Activated CD4-positive, alpha-beta T cell treated with anti-CD3 and anti-CD28 coated beads, Interleukin-2, amount 10 ng/mL, durations not matched to agents 7 days and 5 days (primary cell): ENCODE measurements at regions not wholly inside any gene's neighbourhood (a gene's known extent, or its start where the extent isn't known, plus 50 kb on each side); places are given as distances from the start of the nearest gene placed in this dataset.

Source experiments
- CTCF ChIA-PET: fragments of 350-600 bp; sonication (Branson Sonifier 250); formaldehyde crosslinking; loops from one replicate; lab custom pipeline; 2021; ENCODE audit warnings: antibody characterized with exemption; lab: Charles Lee
- POLR2A ChIA-PET: fragments of 350-600 bp; sonication (Branson Sonifier 250); formaldehyde crosslinking; loops from one replicate; lab custom pipeline; 2021; ENCODE audit warnings: antibody characterized with exemption; lab: Charles Lee
- DNase-seq: peaks from one replicate; pipeline ENCODE4 v3.0.0-alpha.2; 2020
- H3K27ac Mint-ChIP-seq: one replicate; pipeline ENCODE4 v1.8.0; 2021; ENCODE audit warnings: mild to moderate bottlenecking, moderate library complexity, mixed read lengths
- H3K27me3 Mint-ChIP-seq: one replicate; pipeline ENCODE4 v1.8.0; 2021; ENCODE audit warnings: mixed read lengths
- H3K36me3 Mint-ChIP-seq: one replicate; pipeline ENCODE4 v1.8.0; 2021; ENCODE audit warnings: low read depth, mixed read lengths
- H3K4me1 Mint-ChIP-seq: one replicate; pipeline ENCODE4 v1.8.0; 2021; ENCODE audit warnings: mixed read lengths
- H3K4me3 Mint-ChIP-seq: one replicate; pipeline ENCODE4 v1.8.0; 2021; ENCODE audit warnings: mild to moderate bottlenecking, moderate library complexity, mixed read lengths
- H3K9me3 Mint-ChIP-seq: one replicate; pipeline ENCODE4 v1.8.0; 2021; ENCODE audit warnings: mixed read lengths

DNA sequence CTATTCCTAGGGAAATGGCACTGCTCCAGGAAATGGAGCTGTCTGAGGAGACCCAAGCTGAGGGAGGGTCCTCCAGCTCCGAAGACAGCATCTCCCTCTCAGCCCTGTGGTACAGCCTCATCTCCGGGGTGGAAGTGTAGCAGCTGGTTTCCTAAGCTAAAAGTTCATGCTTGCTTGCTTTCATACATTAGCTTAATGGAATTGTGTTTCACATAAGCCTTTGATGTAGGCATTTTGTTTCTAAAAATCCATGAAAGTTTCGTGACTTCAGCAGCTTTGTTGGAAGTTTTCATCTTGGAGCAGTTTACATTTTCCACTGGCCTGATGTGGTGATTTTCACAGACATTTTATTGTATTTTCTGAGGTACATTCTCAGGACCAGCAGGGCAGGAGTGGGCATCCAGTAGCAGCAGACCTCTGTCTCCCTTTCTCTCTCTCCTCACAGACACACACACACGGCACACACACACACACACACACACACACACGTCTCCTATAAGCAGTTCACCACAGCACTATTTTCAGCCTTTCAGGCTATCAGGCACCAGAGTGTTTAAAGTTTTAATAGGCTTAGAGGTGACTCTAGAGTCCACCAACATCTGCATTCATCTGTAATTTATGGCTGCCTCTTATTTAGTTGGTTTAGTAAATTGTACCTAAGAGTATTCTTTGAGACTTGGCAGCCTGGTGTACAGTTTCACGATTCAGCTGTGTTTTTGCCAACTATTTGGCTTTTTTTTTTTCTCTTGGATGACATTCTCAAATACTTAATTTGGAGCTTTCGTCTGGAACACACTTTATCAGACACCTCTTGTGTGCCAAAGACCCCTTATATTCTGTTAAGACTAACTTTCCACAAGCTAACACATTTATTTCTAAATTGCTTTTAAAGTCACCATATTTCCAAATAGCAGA, 225.8 kb upstream of the SFRP2 start:
- no peak overlapping the region for H3K4me3 Mint-ChIP-seq
- POLR2A ChIA-PET: no interaction called here
- DNase-seq: no peak
- CTCF ChIA-PET: no interaction called here
- no peaks in the 10 kb centered on the region for H3K4me1 Mint-ChIP-seq
- no peak overlapping the region for H3K27ac Mint-ChIP-seq
- H3K9me3 Mint-ChIP-seq: no peaks in the 10 kb centered on the region
- H3K36me3 Mint-ChIP-seq: no peaks in the 10 kb centered on the region
- peaks cover 8% of the 10 kb centered on the region for H3K27me3 Mint-ChIP-seq

DNA sequence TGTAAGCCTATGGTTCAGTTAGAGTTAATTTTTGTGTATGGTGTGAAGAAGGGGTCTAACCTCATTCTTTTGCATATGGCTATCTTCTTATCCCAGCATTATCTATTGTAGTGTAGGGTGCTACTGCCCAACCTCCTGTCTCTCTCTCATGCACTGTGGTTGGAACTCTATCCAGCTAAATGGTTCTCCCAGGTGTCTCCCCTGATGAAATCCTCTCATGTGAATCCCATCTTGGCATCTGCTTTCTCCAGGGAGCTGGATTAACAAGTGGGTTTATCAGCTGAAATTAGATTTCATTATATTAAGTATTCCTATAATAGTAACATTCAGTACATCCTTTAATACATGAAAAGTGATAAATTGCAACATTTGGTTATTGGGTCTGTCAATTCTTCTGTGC, 224.7 kb upstream of the SFRP2 start:
- ChIA-PET CTCF (no interaction called here), POLR2A (no interaction called here)
- Mint-ChIP-seq H3K27ac (no peak overlapping the region), H3K27me3 (peaks cover 6% of the 10 kb centered on the region), H3K4me1 (no peaks in the 10 kb centered on the region), H3K36me3 (no peaks in the 10 kb centered on the region), H3K4me3 (no peak overlapping the region), H3K9me3 (no peaks in the 10 kb centered on the region)
- no peak for DNase-seq

DNA sequence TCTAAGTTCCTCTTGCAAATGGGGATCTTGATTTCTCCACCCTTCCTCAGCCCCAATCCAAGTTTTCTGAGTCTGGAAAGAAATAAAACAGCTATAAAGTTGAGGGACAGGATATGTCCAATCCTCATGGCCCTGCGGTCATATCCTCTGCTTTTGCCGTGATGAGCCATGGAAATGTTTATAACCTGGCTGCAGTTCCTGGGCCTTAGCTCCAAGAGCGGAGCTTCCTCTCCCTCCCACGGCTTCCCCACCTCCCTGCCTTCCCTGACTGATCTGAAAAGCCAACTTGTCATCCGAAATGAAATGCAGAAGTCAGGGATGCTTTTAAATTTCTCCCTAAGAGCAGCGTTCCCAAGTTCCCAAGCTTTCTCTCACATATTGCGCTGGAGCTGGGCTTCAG, 221.5 kb upstream of the SFRP2 start:
- Mint-ChIP-seq H3K9me3 (no peaks in the 10 kb centered on the region), H3K4me3 (no peak overlapping the region), H3K4me1 (no peaks in the 10 kb centered on the region), H3K27me3 (peaks cover 3% of the 10 kb centered on the region), H3K36me3 (no peaks in the 10 kb centered on the region), H3K27ac (no peak overlapping the region)
- CTCF ChIA-PET: no interaction called here
- POLR2A ChIA-PET: no interaction called here
- DNase-seq: no peak

GRCh38 chr4:154009788-154010187, 220.9 kb upstream of the SFRP2 start:
- no peak overlapping the region for H3K4me3 Mint-ChIP-seq
- no peak for DNase-seq
- no peaks in the 10 kb centered on the region for H3K9me3 Mint-ChIP-seq
- POLR2A ChIA-PET: no interaction called here
- CTCF ChIA-PET: no interaction called here
- H3K27ac Mint-ChIP-seq: no peak overlapping the region
- H3K27me3 Mint-ChIP-seq: peaks cover 2% of the 10 kb centered on the region
- no peaks in the 10 kb centered on the region for H3K4me1 Mint-ChIP-seq
- H3K36me3 Mint-ChIP-seq: no peaks in the 10 kb centered on the region

- Mint-ChIP-seq H3K9me3 (no peaks in the 10 kb centered on the region), H3K27ac (no peak overlapping the region)
Observed at GRCh38 chr4:154009191-154009590, 220.3 kb upstream of the SFRP2 start.

GRCh38 chr4:154005171-154005520, 216.3 kb upstream of the SFRP2 start:
- DNase-seq: no peak
- ChIA-PET POLR2A (no interaction called here), CTCF (no interaction called here)
- H3K9me3 Mint-ChIP-seq: no peaks in the 10 kb centered on the region
- H3K4me3 Mint-ChIP-seq: no peak overlapping the region
- no peaks in the 10 kb centered on the region for H3K36me3 Mint-ChIP-seq
- H3K27ac Mint-ChIP-seq: no peak overlapping the region
- H3K27me3 Mint-ChIP-seq: peaks cover 1% of the 10 kb centered on the region
- H3K4me1 Mint-ChIP-seq: no peaks in the 10 kb centered on the region

More at GRCh38 chr4:154009191-154009590, 220.3 kb upstream of the SFRP2 start:
- Mint-ChIP-seq H3K4me3 (no peak overlapping the region), H3K36me3 (no peaks in the 10 kb centered on the region), H3K27me3 (no peaks in the 10 kb centered on the region), H3K4me1 (no peaks in the 10 kb centered on the region)
- ChIA-PET CTCF (no interaction called here), POLR2A (no interaction called here)
- DNase-seq: no peak

DNA sequence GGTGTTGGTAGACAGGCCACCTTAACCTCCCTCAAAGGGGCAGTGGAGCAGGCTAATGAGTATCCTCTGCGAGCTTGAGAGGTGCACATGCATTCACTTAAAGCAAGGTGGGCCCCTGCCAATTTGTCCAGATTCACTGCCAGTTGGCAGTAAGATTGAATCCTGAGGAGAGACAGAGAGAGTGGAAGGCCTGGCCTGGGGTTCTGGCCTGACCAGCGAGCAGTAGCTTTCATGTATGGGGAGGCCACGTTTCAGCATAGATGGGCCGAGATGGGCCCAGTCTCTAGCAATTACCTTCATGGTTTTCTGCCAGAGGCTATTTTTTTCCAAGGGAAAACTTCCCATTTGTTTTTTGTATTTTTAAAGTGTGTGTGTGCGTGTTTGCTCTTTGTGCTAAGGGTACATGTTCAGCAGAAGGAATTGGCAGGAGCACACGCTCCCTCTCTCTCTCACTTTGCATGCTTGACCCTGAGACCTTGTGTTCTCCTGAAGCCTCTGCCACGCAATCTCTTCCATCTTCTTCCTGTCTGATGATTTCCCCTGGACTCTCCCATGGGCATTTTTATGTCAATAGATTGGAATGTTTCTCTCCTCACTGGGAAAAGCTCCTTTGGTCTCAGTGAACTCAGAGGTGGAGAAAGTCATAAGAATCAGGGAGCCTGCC, 215.8 kb upstream of the SFRP2 start:
- ChIA-PET CTCF (no interaction called here), POLR2A (no interaction called here)
- H3K27ac Mint-ChIP-seq: no peak overlapping the region

GRCh38 chr4:154004016-154004415, 215.1 kb upstream of the SFRP2 start:
- POLR2A ChIA-PET: no interaction called here
- H3K27ac Mint-ChIP-seq: no peak overlapping the region
- H3K27me3 Mint-ChIP-seq: peaks cover 3% of the 10 kb centered on the region
- no peaks in the 10 kb centered on the region for H3K9me3 Mint-ChIP-seq
- no peak overlapping the region for H3K4me3 Mint-ChIP-seq
- CTCF ChIA-PET: no interaction called here
- H3K36me3 Mint-ChIP-seq: no peaks in the 10 kb centered on the region
- no peaks in the 10 kb centered on the region for H3K4me1 Mint-ChIP-seq
- DNase-seq: no peak

More for the DNA sequence above, 215.8 kb upstream of the SFRP2 start:
- H3K4me1 Mint-ChIP-seq: no peaks in the 10 kb centered on the region
- no peaks in the 10 kb centered on the region for H3K9me3 Mint-ChIP-seq
- peaks cover 1% of the 10 kb centered on the region for H3K27me3 Mint-ChIP-seq
- no peaks in the 10 kb centered on the region for H3K36me3 Mint-ChIP-seq
- no peak for DNase-seq
- H3K4me3 Mint-ChIP-seq: no peak overlapping the region

GRCh38 chr4:154003378-154003777, 214.5 kb upstream of the SFRP2 start:
- Mint-ChIP-seq H3K36me3 (no peaks in the 10 kb centered on the region), H3K27ac (no peak overlapping the region), H3K9me3 (no peaks in the 10 kb centered on the region), H3K4me3 (no peak overlapping the region), H3K4me1 (no peaks in the 10 kb centered on the region), H3K27me3 (peaks cover 4% of the 10 kb centered on the region)
- no peak for DNase-seq
- ChIA-PET CTCF (no interaction called here), POLR2A (no interaction called here)

GRCh38 chr4:154001193-154001592, 212.3 kb upstream of the SFRP2 start:
- H3K36me3 Mint-ChIP-seq: no peaks in the 10 kb centered on the region
- CTCF ChIA-PET: no interaction called here
- peaks cover 8% of the 10 kb centered on the region for H3K9me3 Mint-ChIP-seq
- POLR2A ChIA-PET: no interaction called here
- no peak overlapping the region for H3K4me3 Mint-ChIP-seq
- no peak overlapping the region for H3K27ac Mint-ChIP-seq
- H3K27me3 Mint-ChIP-seq: peaks cover 6% of the 10 kb centered on the region
- DNase-seq: no peak
- no peaks in the 10 kb centered on the region for H3K4me1 Mint-ChIP-seq

GRCh38 chr4:153997516-153997915, 208.6 kb upstream of the SFRP2 start:
- no peaks in the 10 kb centered on the region for H3K36me3 Mint-ChIP-seq
- H3K4me3 Mint-ChIP-seq: no peak overlapping the region
- H3K9me3 Mint-ChIP-seq: peaks cover 10% of the 10 kb centered on the region
- H3K27ac Mint-ChIP-seq: no peak overlapping the region
- no peaks in the 10 kb centered on the region for H3K4me1 Mint-ChIP-seq
- H3K27me3 Mint-ChIP-seq: peaks cover 6% of the 10 kb centered on the region
- ChIA-PET POLR2A (no interaction called here), CTCF (no interaction called here)
- no peak for DNase-seq

- H3K9me3 Mint-ChIP-seq: no peaks in the 10 kb centered on the region
- no peaks in the 10 kb centered on the region for H3K36me3 Mint-ChIP-seq
- ChIA-PET POLR2A (no interaction called here), CTCF (no interaction called here)
- H3K27me3 Mint-ChIP-seq: no peaks in the 10 kb centered on the region
- no peak overlapping the region for H3K4me3 Mint-ChIP-seq
- H3K4me1 Mint-ChIP-seq: no peaks in the 10 kb centered on the region
- no peak overlapping the region for H3K27ac Mint-ChIP-seq
- DNase-seq: no peak
Observed at GRCh38 chr4:153989505-153989904, 200.6 kb upstream of the SFRP2 start.

DNA sequence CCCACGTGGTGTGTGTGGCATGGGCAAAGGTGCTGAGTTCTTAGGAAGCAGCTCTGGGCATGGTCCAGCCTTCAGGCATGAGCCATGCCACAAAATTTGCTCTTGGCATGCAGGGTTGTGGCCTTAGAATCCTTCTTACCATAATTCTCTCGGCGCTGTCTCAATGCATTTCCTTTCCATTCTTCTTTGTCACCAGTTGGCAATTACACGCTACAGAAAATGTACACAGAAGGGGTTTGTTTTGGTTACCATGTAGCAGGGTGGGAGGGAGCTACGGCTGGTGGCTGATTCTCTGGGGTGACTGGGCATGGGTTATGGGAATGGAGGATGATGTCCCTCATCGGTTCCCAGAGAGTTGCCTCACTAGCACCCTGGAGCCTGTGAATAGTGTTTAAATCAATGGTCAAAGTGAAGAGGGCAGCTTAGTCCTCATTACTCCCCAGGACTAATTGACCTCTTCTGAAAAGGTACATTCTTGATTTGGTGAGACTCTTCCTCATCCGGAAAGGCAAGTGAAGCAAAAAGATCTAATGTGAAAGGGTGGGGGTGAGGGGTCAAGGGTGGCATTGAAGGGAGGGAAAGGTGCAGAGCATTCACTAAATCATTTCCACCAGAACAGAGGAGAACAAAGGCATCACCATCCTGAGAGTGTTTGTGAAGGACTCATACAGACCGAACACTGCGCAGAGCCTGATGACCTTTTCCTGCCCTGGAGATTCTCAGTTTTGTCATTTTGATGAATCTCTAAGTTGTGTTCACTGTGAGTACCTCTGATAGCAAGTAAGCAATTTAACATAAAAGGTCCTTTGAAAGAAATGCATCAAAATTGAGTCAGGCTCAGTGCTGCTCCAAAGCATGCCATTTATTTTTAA, 199.8 kb upstream of the SFRP2 start:
- Mint-ChIP-seq H3K27me3 (no peaks in the 10 kb centered on the region), H3K9me3 (no peaks in the 10 kb centered on the region), H3K4me1 (no peaks in the 10 kb centered on the region), H3K36me3 (no peaks in the 10 kb centered on the region), H3K27ac (no peak overlapping the region), H3K4me3 (no peak overlapping the region)
- ChIA-PET CTCF (no interaction called here), POLR2A (no interaction called here)
- no peak for DNase-seq
